ENCODE measurements at regions not wholly inside any gene's neighbourhood (a gene's known extent, or its start where the extent isn't known, plus 50 kb on each side); places are given as distances from the start of the nearest gene placed in this dataset.

GRCh38 chr17:53490447-53490968 lies 332.2 kb upstream of the KIF2B start:
- TF ChIP-seq, protein P1, sequence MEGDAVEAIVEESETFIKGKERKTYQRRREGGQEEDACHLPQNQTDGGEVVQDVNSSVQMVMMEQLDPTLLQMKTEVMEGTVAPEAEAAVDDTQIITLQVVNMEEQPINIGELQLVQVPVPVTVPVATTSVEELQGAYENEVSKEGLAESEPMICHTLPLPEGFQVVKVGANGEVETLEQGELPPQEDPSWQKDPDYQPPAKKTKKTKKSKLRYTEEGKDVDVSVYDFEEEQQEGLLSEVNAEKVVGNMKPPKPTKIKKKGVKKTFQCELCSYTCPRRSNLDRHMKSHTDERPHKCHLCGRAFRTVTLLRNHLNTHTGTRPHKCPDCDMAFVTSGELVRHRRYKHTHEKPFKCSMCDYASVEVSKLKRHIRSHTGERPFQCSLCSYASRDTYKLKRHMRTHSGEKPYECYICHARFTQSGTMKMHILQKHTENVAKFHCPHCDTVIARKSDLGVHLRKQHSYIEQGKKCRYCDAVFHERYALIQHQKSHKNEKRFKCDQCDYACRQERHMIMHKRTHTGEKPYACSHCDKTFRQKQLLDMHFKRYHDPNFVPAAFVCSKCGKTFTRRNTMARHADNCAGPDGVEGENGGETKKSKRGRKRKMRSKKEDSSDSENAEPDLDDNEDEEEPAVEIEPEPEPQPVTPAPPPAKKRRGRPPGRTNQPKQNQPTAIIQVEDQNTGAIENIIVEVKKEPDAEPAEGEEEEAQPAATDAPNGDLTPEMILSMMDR (IDR thresholded peaks at IDR 0.05; ENCODE audit: insufficient read depth, low read depth, low read length), result no peak
- TF ChIP-seq EZH2 (IDR thresholded peaks at IDR 0.05; ENCODE audit: insufficient read depth, low read length), result no peak

Measured in astrocyte (in vitro differentiated cells and primary cell).